HEK293T (cell line): ENCODE measurements at regions not wholly inside any gene's neighbourhood (a gene's known extent, or its start where the extent isn't known, plus 50 kb on each side); places are given as distances from the start of the nearest gene placed in this dataset.

ENCODE experiments used
- ARNT ChIP-seq: fragments of 450-650 bp; IDR thresholded peaks from 2 replicates; pipeline ENCODE4 v1.6.1; 2017; ENCODE audit warnings: mild to moderate bottlenecking
- BHLHE40 ChIP-seq: fragments of 450-650 bp; IDR thresholded peaks from 2 replicates; pipeline ENCODE4 v1.6.1; 2016; ENCODE audit warnings: mild to moderate bottlenecking, moderate library complexity, borderline replicate concordance
- ELF4 ChIP-seq: fragments of 450-650 bp; IDR thresholded peaks from 2 replicates; pipeline ENCODE4 v1.6.1; 2017; ENCODE audit warnings: antibody characterized with exemption
- FOXK2 ChIP-seq: fragments of 450-650 bp; IDR thresholded peaks from 2 replicates; pipeline ENCODE4 v1.6.1; 2016; ENCODE audit warnings: mild to moderate bottlenecking
- FOXM1 ChIP-seq: fragments of 450-650 bp; IDR thresholded peaks from 2 replicates; pipeline ENCODE4 v1.6.1; 2017; ENCODE audit warnings: mild to moderate bottlenecking, borderline replicate concordance
- HDGF ChIP-seq: fragments of 450-650 bp; IDR thresholded peaks from 2 replicates; pipeline ENCODE4 v1.6.1; 2017; ENCODE audit warnings: antibody characterized with exemption, borderline replicate concordance
- L3MBTL2 ChIP-seq: fragments of 450-650 bp; conservative IDR thresholded peaks from 2 replicates; pipeline ENCODE4 v1.6.1; 2016; ENCODE audit warnings: mild to moderate bottlenecking
- LEF1 ChIP-seq: fragments of 450-650 bp; IDR thresholded peaks from 2 replicates; pipeline ENCODE4 v1.6.1; 2017; ENCODE audit warnings: mild to moderate bottlenecking, borderline replicate concordance
- NFRKB ChIP-seq: fragments of 450-650 bp; IDR thresholded peaks from 2 replicates; pipeline ENCODE4 v1.6.1; 2016; ENCODE audit warnings: mild to moderate bottlenecking, moderate library complexity
- PKNOX1 ChIP-seq: fragments of 450-650 bp; IDR thresholded peaks from 2 replicates; pipeline ENCODE4 v1.6.1; 2016
- SP1 ChIP-seq: fragments of 450-650 bp; IDR thresholded peaks from 2 replicates; pipeline ENCODE4 v1.6.1; 2017
- SUZ12 ChIP-seq: fragments of 450-650 bp; IDR thresholded peaks from 2 replicates; pipeline ENCODE4 v1.6.1; 2016; ENCODE audit warnings: mild to moderate bottlenecking
- ZNF384 ChIP-seq: fragments of 450-650 bp; IDR thresholded peaks from 2 replicates; pipeline ENCODE4 v1.6.1; 2016

DNA sequence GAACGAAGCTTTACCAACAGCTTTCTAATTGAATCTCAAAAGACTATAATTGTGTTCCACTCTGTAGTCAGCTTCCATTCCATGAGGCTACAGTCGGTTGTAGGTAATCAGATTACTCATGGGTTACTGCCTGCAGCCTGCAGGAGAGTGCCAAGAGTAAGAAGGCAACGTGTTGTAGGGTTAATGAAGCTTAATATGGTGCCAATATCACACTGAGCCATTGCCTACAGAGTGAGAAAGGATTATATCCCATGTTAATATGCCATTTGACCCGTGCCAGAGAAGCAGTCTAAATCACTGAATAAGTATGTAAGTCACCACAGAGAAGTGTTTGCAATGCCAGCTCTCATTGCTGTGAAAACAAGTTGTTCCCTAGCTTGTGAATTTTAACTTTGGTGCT is 734.5 kb upstream of the ACVR2A start:
- TF ChIP-seq L3MBTL2: no peak
- no peak for TF ChIP-seq FOXM1
- TF ChIP-seq HDGF: no peak
- no peak for TF ChIP-seq ARNT
- no peak for TF ChIP-seq BHLHE40
- no peak for TF ChIP-seq NFRKB
- no peak for TF ChIP-seq ZNF384
- no peak for TF ChIP-seq SP1
- TF ChIP-seq FOXK2: no peak
- no peak for TF ChIP-seq PKNOX1
- no peak for TF ChIP-seq LEF1
- TF ChIP-seq SUZ12: no peak
- TF ChIP-seq ELF4: no peak
